Loucy (cell line): ENCODE measurements at regions not wholly inside any gene's neighbourhood (a gene's known extent, or its start where the extent isn't known, plus 50 kb on each side); places are given as distances from the start of the nearest gene placed in this dataset.

Experiments
- H2AFZ ChIP-seq: fragments of 200-600 bp; sonication (generic); 2 replicates; pipeline ENCODE4 v1.6.0; 2016; ENCODE audit warnings: antibody characterized with exemption, mild to moderate bottlenecking, low read length, moderate library complexity
- H3F3A ChIP-seq: fragments of 200-600 bp; 2 replicates; pipeline ENCODE4 v1.6.0; 2016; ENCODE audit warnings: antibody characterized with exemption, low read depth, mild to moderate bottlenecking
- H3K27me3 ChIP-seq: fragments of 200-600 bp; sonication (generic); 2 replicates; pipeline ENCODE4 v1.6.1; 2014; ENCODE audit warnings: low read length, mild to moderate bottlenecking; ENCODE audit not compliant: insufficient read depth, poor library complexity, severe bottlenecking
- H3K36me3 ChIP-seq: fragments of 200-600 bp; sonication (generic); 2 replicates; pipeline ENCODE4 v1.6.1; 2016; ENCODE audit warnings: low read length; ENCODE audit not compliant: insufficient read depth
- H3K4me1 ChIP-seq: fragments of 200-600 bp; sonication (generic); 2 replicates; pipeline ENCODE4 v1.5.1; 2014; ENCODE audit warnings: low read length, mild to moderate bottlenecking; ENCODE audit not compliant: insufficient read depth, poor library complexity, severe bottlenecking
- H3K4me2 ChIP-seq: fragments of 200-600 bp; sonication (generic); 2 replicates; pipeline ENCODE4 v1.6.0; 2014; ENCODE audit warnings: antibody characterized with exemption, low read length, low read depth, mild to moderate bottlenecking; ENCODE audit not compliant: poor library complexity, severe bottlenecking
- H3K4me3 ChIP-seq: fragments of 200-600 bp; sonication (generic); 2 replicates; pipeline ENCODE4 v1.5.1; 2014; ENCODE audit warnings: low read length, mild to moderate bottlenecking, mixed read lengths; ENCODE audit not compliant: poor library complexity, severe bottlenecking
- H3K79me2 ChIP-seq: fragments of 200-600 bp; sonication (generic); 2 replicates; pipeline ENCODE4 v1.6.1; 2014; ENCODE audit warnings: low read length; ENCODE audit not compliant: insufficient read depth
- H3K9ac ChIP-seq: fragments of 200-600 bp; sonication (generic); 2 replicates; pipeline ENCODE4 v1.6.0; 2014; ENCODE audit warnings: mild to moderate bottlenecking, low read depth, low read length, moderate library complexity; ENCODE audit not compliant: poor library complexity, severe bottlenecking
- H3K9me2 ChIP-seq: fragments of 200-600 bp; sonication (generic); replicated peaks from 2 replicates; pipeline ENCODE4 v1.6.1; 2016; ENCODE audit warnings: low read depth, low read length, mixed read lengths
- H3K9me3 ChIP-seq: fragments of 200-600 bp; sonication (generic); 2 replicates; pipeline ENCODE4 v1.6.1; 2014; ENCODE audit warnings: mild to moderate bottlenecking, antibody characterized with exemption, low read length, low read depth; ENCODE audit not compliant: insufficient read depth
- H4K20me1 ChIP-seq: fragments of 200-600 bp; sonication (generic); 2 replicates; pipeline ENCODE4 v1.6.0; 2014; ENCODE audit warnings: antibody characterized with exemption, low read length, mild to moderate bottlenecking; ENCODE audit not compliant: insufficient read depth, poor library complexity, severe bottlenecking
- EZH2phosphoT487 ChIP-seq: fragments of 200-600 bp; IDR thresholded peaks from 2 replicates; pipeline ENCODE4 v1.6.1; 2018; ENCODE audit warnings: antibody characterized with exemption, mild to moderate bottlenecking, moderate library complexity, borderline replicate concordance
- TF ChIP-seq, protein P1 (sequence below): fragments of 200-600 bp; sonication (generic); conservative IDR thresholded peaks from 2 replicates; pipeline ENCODE4 v1.5.1; 2014; ENCODE audit warnings: mild to moderate bottlenecking, antibody characterized with exemption, low read length

GRCh38 chrX:95441836-95442235 is 1242.8 kb upstream of the DIAPH2 start:
- Histone ChIP-seq H3K36me3 (no peaks in the 10 kb centered on the region), H3K79me2 (no peaks in the 10 kb centered on the region), H3K9me3 (no peaks in the 10 kb centered on the region), H3K4me1 (no peaks in the 10 kb centered on the region), H3K4me2 (no peak overlapping the region), H4K20me1 (no peaks in the 10 kb centered on the region), H2AFZ (no peak overlapping the region), H3K4me3 (no peak overlapping the region), H3K9me2 (no peaks in the 10 kb centered on the region), H3K27me3 (no peaks in the 10 kb centered on the region), H3K9ac (no peak overlapping the region), H3F3A (no peaks in the 10 kb centered on the region)
- no peak for TF ChIP-seq EZH2phosphoT487
- TF ChIP-seq, protein P1, sequence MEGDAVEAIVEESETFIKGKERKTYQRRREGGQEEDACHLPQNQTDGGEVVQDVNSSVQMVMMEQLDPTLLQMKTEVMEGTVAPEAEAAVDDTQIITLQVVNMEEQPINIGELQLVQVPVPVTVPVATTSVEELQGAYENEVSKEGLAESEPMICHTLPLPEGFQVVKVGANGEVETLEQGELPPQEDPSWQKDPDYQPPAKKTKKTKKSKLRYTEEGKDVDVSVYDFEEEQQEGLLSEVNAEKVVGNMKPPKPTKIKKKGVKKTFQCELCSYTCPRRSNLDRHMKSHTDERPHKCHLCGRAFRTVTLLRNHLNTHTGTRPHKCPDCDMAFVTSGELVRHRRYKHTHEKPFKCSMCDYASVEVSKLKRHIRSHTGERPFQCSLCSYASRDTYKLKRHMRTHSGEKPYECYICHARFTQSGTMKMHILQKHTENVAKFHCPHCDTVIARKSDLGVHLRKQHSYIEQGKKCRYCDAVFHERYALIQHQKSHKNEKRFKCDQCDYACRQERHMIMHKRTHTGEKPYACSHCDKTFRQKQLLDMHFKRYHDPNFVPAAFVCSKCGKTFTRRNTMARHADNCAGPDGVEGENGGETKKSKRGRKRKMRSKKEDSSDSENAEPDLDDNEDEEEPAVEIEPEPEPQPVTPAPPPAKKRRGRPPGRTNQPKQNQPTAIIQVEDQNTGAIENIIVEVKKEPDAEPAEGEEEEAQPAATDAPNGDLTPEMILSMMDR = no peak

- no peaks in the 10 kb centered on the region for H3K4me1 ChIP-seq
- no peaks in the 10 kb centered on the region for H3K36me3 ChIP-seq
- no peaks in the 10 kb centered on the region for H3K27me3 ChIP-seq
Observed at GRCh38 chrX:95484781-95485180, 1199.9 kb upstream of the DIAPH2 start.

GRCh38 chrX:95505721-95506120 is 1178.9 kb upstream of the DIAPH2 start:
- Histone ChIP-seq H3K79me2 (no peaks in the 10 kb centered on the region), H2AFZ (no peak overlapping the region), H3K9me2 (no peaks in the 10 kb centered on the region), H3K9me3 (no peaks in the 10 kb centered on the region), H3K9ac (no peak overlapping the region), H3F3A (no peaks in the 10 kb centered on the region), H4K20me1 (no peaks in the 10 kb centered on the region), H3K4me2 (no peak overlapping the region), H3K4me1 (no peaks in the 10 kb centered on the region), H3K27me3 (no peaks in the 10 kb centered on the region), H3K36me3 (no peaks in the 10 kb centered on the region), H3K4me3 (no peak overlapping the region)
- TF ChIP-seq, protein P1 = no peak
- TF ChIP-seq EZH2phosphoT487 = no peak

More at GRCh38 chrX:95484781-95485180, 1199.9 kb upstream of the DIAPH2 start:
- Histone ChIP-seq H4K20me1 (no peaks in the 10 kb centered on the region), H2AFZ (no peak overlapping the region), H3K9me2 (no peaks in the 10 kb centered on the region), H3F3A (no peaks in the 10 kb centered on the region), H3K9ac (no peak overlapping the region), H3K79me2 (no peaks in the 10 kb centered on the region), H3K9me3 (no peaks in the 10 kb centered on the region), H3K4me2 (no peak overlapping the region), H3K4me3 (no peak overlapping the region)
- TF ChIP-seq, protein P1 = no peak
- TF ChIP-seq EZH2phosphoT487 = no peak
